Endothelial cell of umbilical vein (primary cell): ENCODE measurements at regions not wholly inside any gene's neighbourhood (a gene's known extent, or its start where the extent isn't known, plus 50 kb on each side); places are given as distances from the start of the nearest gene placed in this dataset.

Experiments
- BruUV-seq: library from RNA; stranded (reverse); fragments of 400-500 nt; replicated peaks from 2 replicates; lab custom pipeline; 2021; lab: Mats Ljungman, UMichigan
- CTCF ChIA-PET: fragments of 300-600, 350-600 bp; sonication (Branson Sonifier 250); formaldehyde crosslinking; loops from one replicate; lab custom pipeline; 2021; ENCODE audit warnings: antibody characterized with exemption, inconsistent platforms; lab: Charles Lee
- POLR2A ChIA-PET: fragments of 300-600, 350-600 bp; sonication (Branson Sonifier 250); formaldehyde crosslinking; loops from one replicate; lab custom pipeline; 2021; ENCODE audit warnings: antibody characterized with exemption, inconsistent platforms; lab: Charles Lee
- DNase-seq: peaks from one replicate; pipeline ENCODE4 v3.0.0-alpha.2; 2011; ENCODE audit warnings: low read depth, low spot score
- FAIRE-seq: peaks from 2 replicates; lab custom pipeline; 2011; peaks lifted over from hg19 to GRCh38; lab: Jason Lieb, UNC
- H2AFZ ChIP-seq: 2 replicates; pipeline ENCODE4 v1.6.0; 2012; ENCODE audit warnings: low read depth, low read length, control low read depth, inconsistent platforms
- H3K27ac ChIP-seq: 2 replicates; pipeline ENCODE4 v1.5.1; 2011; ENCODE audit warnings: low read depth, mild to moderate bottlenecking, control low read depth, low read length, moderate library complexity; ENCODE audit not compliant: insufficient read depth
- H3K27me3 ChIP-seq, 2 experiments: 2 replicates each; pipeline versions ENCODE4 v1.6.0 to v1.6.1; 2011; ENCODE audit warnings: low read length in 2 of 2, mixed read lengths in 1 of 2; ENCODE audit not compliant: control insufficient read depth in 2 of 2, insufficient read depth in 2 of 2
- H3K36me3 ChIP-seq, 2 experiments: 2 replicates in 1 of 2; 3 replicates in 1 of 2; pipeline ENCODE4 v1.5.1; 2011; ENCODE audit warnings: low read length in 2 of 2, mild to moderate bottlenecking in 1 of 2, moderate library complexity in 1 of 2; ENCODE audit not compliant: control insufficient read depth in 2 of 2, insufficient read depth in 2 of 2; ENCODE audit errors: extremely low read depth in 1 of 2
- H3K4me1 ChIP-seq: 3 replicates; pipeline ENCODE4 v1.5.1; 2011; ENCODE audit warnings: mild to moderate bottlenecking, low read length; ENCODE audit not compliant: control insufficient read depth, insufficient read depth; ENCODE audit errors: extremely low read depth
- H3K4me2 ChIP-seq: 2 replicates; pipeline ENCODE4 v1.6.1; 2011; ENCODE audit warnings: low read length, control low read depth, mixed read lengths; ENCODE audit not compliant: insufficient read depth
- H3K4me3 ChIP-seq, 3 experiments: fragments of 200-600 bp in 1 of 3; sonication (generic), shearing (Covaris generic) in 1 of 3; replicated peaks in 1 of 3; 2 replicates each; pipeline ENCODE4 v1.5.1; 2011 to 2016; ENCODE audit warnings: control low read depth in 3 of 3, low read length in 3 of 3, mild to moderate bottlenecking in 2 of 3, inconsistent platforms in 1 of 3, low read depth in 1 of 3, moderate library complexity in 1 of 3; ENCODE audit not compliant: insufficient read depth in 1 of 3
- H3K79me2 ChIP-seq: 2 replicates; pipeline ENCODE4 v1.6.0; 2012; ENCODE audit warnings: low read length, inconsistent platforms; ENCODE audit not compliant: control insufficient read depth, insufficient read depth
- H3K9ac ChIP-seq: replicated peaks from 2 replicates; pipeline ENCODE3; 2011; ENCODE audit warnings: low read length, control low read depth; ENCODE audit not compliant: insufficient read depth; ENCODE audit errors: extremely low read depth
- H3K9me1 ChIP-seq: replicated peaks from 3 replicates; pipeline ENCODE4 v1.6.0; 2011; ENCODE audit warnings: mild to moderate bottlenecking, low read length; ENCODE audit not compliant: control insufficient read depth, insufficient read depth; ENCODE audit errors: extremely low read depth
- H3K9me3 ChIP-seq: replicated peaks from 2 replicates; pipeline ENCODE4 v1.5.1; 2012; ENCODE audit warnings: low read length, inconsistent platforms; ENCODE audit not compliant: control insufficient read depth, insufficient read depth
- H4K20me1 ChIP-seq: replicated peaks from 2 replicates; pipeline ENCODE3; 2011; ENCODE audit warnings: mild to moderate bottlenecking, low read length; ENCODE audit not compliant: control insufficient read depth, insufficient read depth; ENCODE audit errors: extremely low read depth
- FOS ChIP-seq: IDR thresholded peaks from 2 replicates; pipeline ENCODE4 v1.6.1; 2011; ENCODE audit warnings: mild to moderate bottlenecking, low read length, moderate library complexity, borderline replicate concordance; ENCODE audit not compliant: insufficient read depth
- GATA2 ChIP-seq: IDR thresholded peaks from 2 replicates; pipeline ENCODE4 v1.7.0; 2011; ENCODE audit warnings: low read depth, mild to moderate bottlenecking, moderate library complexity, mixed read lengths, low read length; ENCODE audit not compliant: insufficient read length, insufficient read depth
- JUN ChIP-seq: IDR thresholded peaks from 2 replicates; pipeline ENCODE4 v1.6.1; 2011; ENCODE audit warnings: borderline replicate concordance, low read depth; ENCODE audit not compliant: insufficient read length, insufficient read depth
- MYC ChIP-seq: IDR thresholded peaks from one replicate; pipeline ENCODE4 v1.6.1; 2011; ENCODE audit warnings: mild to moderate bottlenecking, low read depth, low read length
- POLR2AphosphoS5 ChIP-seq: IDR thresholded peaks from 2 replicates; pipeline ENCODE4 v1.6.1; 2012; ENCODE audit warnings: low read depth, mild to moderate bottlenecking, control low read depth, low read length, moderate library complexity; ENCODE audit not compliant: insufficient read depth
- dilution Hi-C: fragments of 300-500 bp; cut with MboI; formaldehyde crosslinking; loops from one replicate; pipeline ENCODE4 v1.15.0; 2019; ENCODE audit warnings: low sequenced_read_pairs; ENCODE audit not compliant: extremely low pct_ligation_motif_present
- intact Hi-C: fragments of 100-400 bp; cut with micrococcal nuclease; formaldehyde crosslinking; loops from one replicate; pipeline ENCODE4 v1.10.0; 2022
- TF ChIP-seq, protein P1 (sequence below): IDR thresholded peaks from 2 replicates; pipeline ENCODE4 v1.6.1; 2011; ENCODE audit not compliant: insufficient read depth, insufficient read length
- TF ChIP-seq, protein P2 (sequence below), 2 donors: IDR thresholded peaks; 1 replicate in 1 of 2; 2 replicates in 1 of 2; pipeline ENCODE4 v1.5.1; 2011; ENCODE audit warnings: low read length in 2 of 2, mild to moderate bottlenecking in 2 of 2, moderate library complexity in 2 of 2, control low read depth in 1 of 2, inconsistent platforms in 1 of 2, low read depth in 1 of 2; ENCODE audit not compliant: insufficient read depth in 1 of 2; ENCODE audit errors: extremely low read depth in 1 of 2

DNA sequence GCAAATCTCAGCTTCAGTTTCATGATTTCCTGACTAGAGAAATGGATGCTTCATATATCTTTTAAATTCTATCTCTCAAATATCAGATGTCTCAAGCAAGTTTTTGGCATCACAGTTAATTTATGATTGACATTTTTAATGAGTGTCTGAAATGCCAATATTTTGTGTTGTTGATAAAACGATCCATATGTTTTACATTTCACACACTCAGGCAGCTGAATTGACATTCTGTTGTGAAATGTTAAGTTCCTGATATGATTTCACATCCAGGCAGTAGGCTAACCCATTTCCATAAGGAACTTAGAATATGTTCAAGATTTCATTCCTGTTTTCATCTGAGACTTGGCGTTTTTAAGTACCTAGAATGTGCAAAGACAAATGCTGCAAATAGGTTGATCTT, 650.6 kb downstream of the PCDH18 start:
- Histone ChIP-seq H3K27ac (no peak overlapping the region), H3K27me3 (no peaks in the 10 kb centered on the region), H3K9ac (no peak overlapping the region), H3K9me3 (no peaks in the 10 kb centered on the region), H3K4me2 (no peak overlapping the region), H3K79me2 (no peaks in the 10 kb centered on the region), H2AFZ (no peak overlapping the region), H3K9me1 (no peaks in the 10 kb centered on the region), H3K4me3 (no peak overlapping the region), H4K20me1 (no peaks in the 10 kb centered on the region), H3K4me1 (no peaks in the 10 kb centered on the region), H3K36me3 (no peaks in the 10 kb centered on the region)
- ChIA-PET POLR2A (no interaction called here), CTCF (interaction anchor here (2.3 kb wide), 1 partner anchor 17 kb away, joined by 10 read pairs; no protein-coding TSS in a partner anchor)
- FAIRE-seq, result no peak
- DNase-seq, result no peak
- BruUV-seq, result no TSS peak
- dilution Hi-C loops, result no loop called here
- TF ChIP-seq GATA2 (no peak), MYC (no peak), FOS (no peak), JUN (no peak)
- TF ChIP-seq, protein P1, sequence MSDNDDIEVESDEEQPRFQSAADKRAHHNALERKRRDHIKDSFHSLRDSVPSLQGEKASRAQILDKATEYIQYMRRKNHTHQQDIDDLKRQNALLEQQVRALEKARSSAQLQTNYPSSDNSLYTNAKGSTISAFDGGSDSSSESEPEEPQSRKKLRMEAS, result no peak
- intact Hi-C loops, result no loop called here

DNA sequence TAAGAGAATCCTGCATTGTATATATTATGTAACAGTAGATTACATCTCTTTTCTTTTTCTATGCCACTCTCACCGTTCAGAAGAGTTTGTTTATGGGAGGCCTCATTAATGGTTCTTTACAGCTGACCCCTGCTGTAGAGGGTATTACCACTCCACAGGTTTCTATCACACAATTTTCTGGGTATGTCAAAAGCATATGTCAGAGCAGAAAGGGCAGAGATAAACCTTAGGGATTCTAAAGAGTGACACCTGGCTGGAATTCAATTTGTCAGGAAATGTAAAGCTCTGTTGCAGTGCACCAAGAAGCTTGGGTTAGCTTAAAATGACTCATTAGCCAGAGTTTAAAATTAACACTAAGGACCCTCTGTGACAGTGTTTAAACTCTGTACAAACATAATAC, 658.7 kb downstream of the PCDH18 start:
- FAIRE-seq, result no peak
- H3K4me2 ChIP-seq, result no peak overlapping the region
- H3K4me3 ChIP-seq, result no peak overlapping the region
- H4K20me1 ChIP-seq, result no peaks in the 10 kb centered on the region
- no peaks in the 10 kb centered on the region for H3K4me1 ChIP-seq
- DNase-seq, result no peak
- H3K9me3 ChIP-seq, result no peaks in the 10 kb centered on the region
- H3K27me3 ChIP-seq, result no peaks in the 10 kb centered on the region
- no peak for TF ChIP-seq JUN
- TF ChIP-seq POLR2AphosphoS5, result no peak
- TF ChIP-seq FOS, result no peak
- TF ChIP-seq MYC, result no peak
- TF ChIP-seq, protein P1, result no peak
- no peak for TF ChIP-seq GATA2
- TF ChIP-seq, protein P2, sequence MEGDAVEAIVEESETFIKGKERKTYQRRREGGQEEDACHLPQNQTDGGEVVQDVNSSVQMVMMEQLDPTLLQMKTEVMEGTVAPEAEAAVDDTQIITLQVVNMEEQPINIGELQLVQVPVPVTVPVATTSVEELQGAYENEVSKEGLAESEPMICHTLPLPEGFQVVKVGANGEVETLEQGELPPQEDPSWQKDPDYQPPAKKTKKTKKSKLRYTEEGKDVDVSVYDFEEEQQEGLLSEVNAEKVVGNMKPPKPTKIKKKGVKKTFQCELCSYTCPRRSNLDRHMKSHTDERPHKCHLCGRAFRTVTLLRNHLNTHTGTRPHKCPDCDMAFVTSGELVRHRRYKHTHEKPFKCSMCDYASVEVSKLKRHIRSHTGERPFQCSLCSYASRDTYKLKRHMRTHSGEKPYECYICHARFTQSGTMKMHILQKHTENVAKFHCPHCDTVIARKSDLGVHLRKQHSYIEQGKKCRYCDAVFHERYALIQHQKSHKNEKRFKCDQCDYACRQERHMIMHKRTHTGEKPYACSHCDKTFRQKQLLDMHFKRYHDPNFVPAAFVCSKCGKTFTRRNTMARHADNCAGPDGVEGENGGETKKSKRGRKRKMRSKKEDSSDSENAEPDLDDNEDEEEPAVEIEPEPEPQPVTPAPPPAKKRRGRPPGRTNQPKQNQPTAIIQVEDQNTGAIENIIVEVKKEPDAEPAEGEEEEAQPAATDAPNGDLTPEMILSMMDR (IDR thresholded peaks at IDR 0.05; ENCODE audit: extremely low read depth in 1 of 2, insufficient read depth in 1 of 2, low read depth in 1 of 2, low read length in 2 of 2), result no peak
- no peaks in the 10 kb centered on the region for H3K79me2 ChIP-seq
- BruUV-seq, result no TSS peak
- ChIA-PET POLR2A (interaction anchor here (0.5 kb wide), 1 partner anchor 1699 kb away, joined by 3 read pairs; no protein-coding TSS in a partner anchor), CTCF (interaction anchor here (1.0 to 2.1 kb wide), 4 partner anchors 9 to 1997 kb away, joined by 3 to 12 read pairs (median 3); no protein-coding TSS in a partner anchor)
- H2AFZ ChIP-seq, result no peak overlapping the region
- H3K36me3 ChIP-seq, result no peaks in the 10 kb centered on the region
- no peak overlapping the region for H3K9ac ChIP-seq
- H3K27ac ChIP-seq, result no peak overlapping the region
- intact Hi-C loops, result no loop called here
- dilution Hi-C loops, result no loop called here
- H3K9me1 ChIP-seq, result no peaks in the 10 kb centered on the region
